ENCODE measurements at regions not wholly inside any gene's neighbourhood (a gene's known extent, or its start where the extent isn't known, plus 50 kb on each side); places are given as distances from the start of the nearest gene placed in this dataset.

DNA sequence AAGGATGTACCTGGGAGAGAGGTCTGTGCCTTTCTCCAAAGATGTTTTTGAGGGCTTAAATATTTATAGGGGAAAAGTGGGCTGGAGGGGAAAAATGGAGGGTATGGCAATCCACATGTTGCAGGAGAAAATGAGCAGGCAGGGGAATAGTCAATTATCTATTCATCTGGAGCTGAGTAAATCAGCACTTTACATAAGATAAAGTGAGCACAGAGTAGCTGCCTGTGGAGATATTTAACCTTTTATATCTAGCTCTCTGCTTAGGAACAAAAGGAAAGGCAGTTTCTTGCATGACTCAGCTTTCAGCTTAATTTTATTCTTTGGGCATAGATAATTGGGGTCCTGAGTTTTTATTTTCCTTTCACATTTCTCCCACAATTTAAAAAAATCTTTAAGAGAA is 93.6 kb upstream of the NPY2R start:
- TF ChIP-seq POLR2AphosphoS5 (IDR thresholded peaks at IDR 0.05; ENCODE audit: insufficient read depth, low read depth, low read length), result no peak
- no peak for TF ChIP-seq POLR2A (IDR thresholded peaks at IDR 0.05; ENCODE audit: low read depth, low read length)
